ENCODE measurements at regions not wholly inside any gene's neighbourhood (a gene's known extent, or its start where the extent isn't known, plus 50 kb on each side); places are given as distances from the start of the nearest gene placed in this dataset.

DNA sequence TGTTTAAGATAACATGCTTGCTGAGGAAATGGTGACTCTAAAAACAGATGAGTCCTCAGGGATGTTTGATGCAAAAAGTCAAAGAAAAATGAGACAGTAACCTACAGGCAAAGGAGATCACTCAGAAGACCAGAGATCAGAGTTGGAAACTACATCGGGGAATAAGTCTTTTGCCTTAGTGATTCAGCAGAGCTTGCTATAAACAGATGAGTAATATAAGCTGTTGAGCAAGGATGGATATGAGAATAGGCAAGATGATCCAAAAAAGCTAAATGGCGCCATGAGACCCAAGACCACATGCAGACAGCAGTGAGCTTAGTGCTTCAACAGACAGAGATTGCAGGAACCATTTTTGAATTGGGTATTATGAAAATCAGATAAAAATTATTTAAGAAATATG lies 168.6 kb downstream of the POSTN start:
- Histone ChIP-seq H3K4me1 (no peaks in the 10 kb centered on the region), H3K4me3 (no peak overlapping the region), H3K36me3 (no peaks in the 10 kb centered on the region), H3K9me3 (replicated peaks in 1 of 11) (no peaks in the 10 kb centered on the region), H3K27ac (no peak overlapping the region), H3K27me3 (no peaks in the 10 kb centered on the region), H3K9ac (no peak overlapping the region), H3K4me2 (no peak overlapping the region), H4K20me1 (no peaks in the 10 kb centered on the region)
- no peak for TF ChIP-seq Cebpa-rat (IDR thresholded peaks at IDR 0.05)

DNA sequence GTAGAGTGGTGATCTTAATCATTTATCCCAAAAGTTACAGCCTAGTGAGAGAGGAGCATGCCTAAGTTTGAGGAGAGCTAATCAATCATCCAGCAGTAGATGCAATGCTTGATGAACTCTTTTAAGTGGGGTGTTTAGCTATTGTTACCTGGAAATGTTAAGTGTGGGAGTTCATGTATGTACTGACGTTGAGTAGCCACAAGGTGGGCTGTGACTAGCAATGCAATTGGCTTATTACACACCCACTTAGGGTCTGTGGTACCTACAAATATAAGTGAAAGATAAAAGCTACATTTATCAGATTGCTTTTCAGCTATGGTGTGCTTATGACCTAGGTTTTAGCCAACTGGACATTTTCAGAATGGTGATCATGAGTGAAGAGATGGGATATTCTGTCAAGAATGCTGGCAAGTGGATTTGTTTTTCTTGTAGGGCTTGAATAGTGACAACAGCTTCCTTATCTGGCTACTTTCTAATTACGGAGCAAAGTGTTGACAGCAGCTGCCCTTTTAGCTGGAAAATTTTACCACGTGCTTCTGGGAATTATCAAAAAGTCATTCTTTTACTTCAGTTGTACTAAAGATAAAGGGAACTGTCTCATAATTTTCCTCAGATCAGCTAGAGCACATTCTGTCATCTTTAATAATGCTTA lies 170.6 kb downstream of the POSTN start:
- TF ChIP-seq Cebpa-rat (IDR thresholded peaks at IDR 0.05), result no peak
- Histone ChIP-seq H3K27ac (no peak overlapping the region), H3K4me1 (no peaks in the 10 kb centered on the region), H3K36me3 (no peaks in the 10 kb centered on the region), H3K4me2 (no peak overlapping the region), H3K4me3 (no peak overlapping the region), H3K9me3 (replicated peaks in 1 of 11) (no peaks in the 10 kb centered on the region), H3K9ac (no peak overlapping the region), H3K27me3 (no peaks in the 10 kb centered on the region), H4K20me1 (no peaks in the 10 kb centered on the region)

DNA sequence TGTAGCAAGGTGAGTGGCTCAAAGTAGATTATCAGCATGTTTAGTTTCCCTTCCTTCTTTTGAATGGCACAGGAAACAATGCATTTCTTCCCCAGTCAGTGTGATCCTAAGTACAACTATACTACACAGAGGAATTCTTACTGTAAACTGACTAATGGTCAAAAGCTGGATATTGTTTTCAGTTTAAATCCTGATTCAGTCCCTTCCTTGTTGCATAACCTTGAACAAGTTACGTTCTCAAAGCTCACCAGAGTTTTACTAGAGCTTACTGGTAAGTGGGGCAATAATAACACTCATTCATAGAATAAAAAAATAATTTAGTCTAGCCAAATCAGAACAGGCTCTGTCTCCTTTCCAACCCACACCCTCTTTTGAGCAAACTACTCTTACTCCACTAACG lies 180.1 kb downstream of the POSTN start:
- Histone ChIP-seq H3K4me1 (no peaks in the 10 kb centered on the region), H3K4me2 (no peak overlapping the region), H3K27ac (no peak overlapping the region), H3K36me3 (no peaks in the 10 kb centered on the region), H4K20me1 (no peaks in the 10 kb centered on the region), H3K4me3 (no peak overlapping the region), H3K9ac (no peak overlapping the region), H3K9me3 (replicated peaks in 1 of 11) (no peaks in the 10 kb centered on the region), H3K27me3 (no peaks in the 10 kb centered on the region)
- no peak for TF ChIP-seq Cebpa-rat (IDR thresholded peaks at IDR 0.05)

DNA sequence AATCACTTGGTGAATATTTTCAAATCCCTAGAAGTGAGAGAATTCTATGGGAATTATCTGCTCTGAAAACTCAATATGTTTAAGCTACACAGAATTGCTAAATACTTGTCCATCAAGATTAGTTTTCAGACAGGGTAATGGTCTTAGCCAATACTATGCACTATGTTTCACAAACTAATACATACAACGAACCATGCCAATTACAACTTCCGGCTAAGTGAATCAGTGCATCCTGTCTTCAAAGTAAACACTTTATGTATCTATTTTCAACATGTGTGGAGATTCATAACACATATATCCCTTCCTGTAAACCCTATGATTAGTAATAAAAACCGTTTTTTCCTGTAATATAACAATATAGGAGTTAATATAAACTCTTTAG lies 181.5 kb downstream of the POSTN start:
- Histone ChIP-seq H3K27me3 (no peaks in the 10 kb centered on the region), H3K4me1 (no peaks in the 10 kb centered on the region), H3K27ac (no peak overlapping the region), H4K20me1 (no peaks in the 10 kb centered on the region), H3K36me3 (no peaks in the 10 kb centered on the region), H3K4me3 (no peak overlapping the region), H3K9ac (no peak overlapping the region), H3K4me2 (no peak overlapping the region), H3K9me3 (replicated peaks in 1 of 11) (no peaks in the 10 kb centered on the region)
- no peak for TF ChIP-seq Cebpa-rat (IDR thresholded peaks at IDR 0.05)

DNA sequence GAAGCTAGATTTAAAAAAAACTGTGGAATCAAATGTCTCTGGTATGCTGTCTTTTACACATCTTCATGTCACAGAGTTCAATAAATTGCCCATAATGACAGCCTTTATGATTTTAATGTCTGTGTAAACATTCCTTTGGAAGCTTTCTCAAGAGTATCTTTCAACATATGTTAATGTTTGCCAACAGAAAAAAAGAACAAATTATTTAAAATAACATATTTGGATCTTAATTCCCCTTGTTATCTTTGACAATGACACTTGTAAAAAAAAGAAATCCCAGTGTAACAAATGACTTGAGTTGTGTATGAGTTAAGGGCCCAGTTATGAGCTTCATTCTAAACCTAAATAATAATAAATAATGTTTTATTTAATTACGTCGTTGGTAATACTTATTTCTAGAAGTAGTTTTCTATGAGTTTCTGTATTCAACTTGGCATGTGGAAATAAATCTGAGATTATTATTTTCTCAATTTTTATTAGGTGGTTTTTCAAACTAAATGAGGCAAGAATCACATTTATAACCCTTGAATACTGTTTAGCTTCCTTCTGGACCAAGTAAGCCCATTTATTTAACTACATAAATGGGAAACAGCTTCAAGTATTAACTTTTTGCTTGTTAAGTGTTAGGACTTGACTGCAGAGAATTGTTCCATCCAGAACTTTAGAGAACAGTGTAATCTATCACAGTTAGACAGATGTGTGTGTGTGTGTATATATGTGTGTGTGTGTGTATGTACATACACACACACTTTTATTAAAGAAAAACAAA lies 182.1 kb downstream of the POSTN start:
- H3K9me3 ChIP-seq (replicated peaks in 1 of 11), result no peaks in the 10 kb centered on the region
- H4K20me1 ChIP-seq, result no peaks in the 10 kb centered on the region
- no peaks in the 10 kb centered on the region for H3K27me3 ChIP-seq
- no peak for TF ChIP-seq Cebpa-rat (IDR thresholded peaks at IDR 0.05)
- no peak overlapping the region for H3K27ac ChIP-seq
- H3K36me3 ChIP-seq, result no peaks in the 10 kb centered on the region
- H3K4me3 ChIP-seq, result no peak overlapping the region
- no peak overlapping the region for H3K4me2 ChIP-seq
- H3K9ac ChIP-seq, result no peak overlapping the region
- no peaks in the 10 kb centered on the region for H3K4me1 ChIP-seq

DNA sequence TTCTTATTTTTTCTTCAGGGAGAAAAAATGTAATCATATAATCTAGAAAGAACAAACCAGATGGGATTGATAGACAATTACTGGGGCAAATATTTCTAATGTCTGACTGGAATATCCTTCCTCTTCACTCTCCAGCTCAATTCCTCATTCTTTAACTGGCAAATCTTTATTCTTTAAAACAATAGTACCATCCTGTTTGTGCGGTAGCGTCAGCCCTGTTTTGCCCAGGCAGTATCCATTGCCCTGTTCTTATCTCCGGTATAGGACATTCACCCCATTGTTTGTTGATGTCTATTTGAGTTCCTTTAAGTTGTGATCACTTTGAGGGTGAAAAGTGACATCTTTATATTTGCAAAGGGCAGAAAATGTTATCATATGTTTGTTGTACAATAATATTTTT lies 185.4 kb downstream of the POSTN start:
- Histone ChIP-seq H3K4me1 (no peaks in the 10 kb centered on the region), H3K27me3 (no peaks in the 10 kb centered on the region), H4K20me1 (no peaks in the 10 kb centered on the region), H3K27ac (no peak overlapping the region), H3K36me3 (no peaks in the 10 kb centered on the region), H3K9me3 (replicated peaks in 1 of 11) (no peaks in the 10 kb centered on the region), H3K9ac (no peak overlapping the region), H3K4me2 (no peak overlapping the region), H3K4me3 (no peak overlapping the region)
- TF ChIP-seq Cebpa-rat (IDR thresholded peaks at IDR 0.05), result no peak

DNA sequence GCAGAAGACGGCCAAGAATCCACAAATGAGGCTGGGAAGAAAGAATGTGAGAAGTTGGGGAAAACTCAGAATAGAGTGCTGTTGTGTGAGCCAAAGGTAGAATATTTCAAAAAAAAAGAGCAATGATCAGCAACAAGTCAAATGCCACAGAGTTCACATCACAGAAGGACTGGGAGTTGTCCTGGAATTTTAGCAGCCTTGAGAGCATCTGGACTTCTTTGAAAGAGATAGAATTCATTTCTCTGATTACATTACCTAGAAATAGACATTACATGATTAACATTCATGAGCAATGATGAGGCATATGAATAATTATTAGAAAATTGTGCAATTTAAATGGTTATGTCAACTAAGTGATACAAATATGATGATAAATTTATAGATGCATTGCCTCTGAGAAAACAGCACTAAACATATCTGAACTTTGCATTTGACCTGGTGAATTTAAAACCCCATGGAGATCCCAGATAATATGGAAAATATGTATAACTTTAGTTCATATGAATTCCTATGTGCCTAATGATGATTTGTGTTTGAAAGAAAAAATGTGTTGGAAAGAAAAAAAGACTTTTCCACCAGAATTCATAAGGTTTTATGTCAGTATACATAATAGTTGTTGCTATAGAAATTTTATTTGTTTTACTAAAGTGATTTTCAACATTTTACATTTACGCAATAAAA lies 186.2 kb downstream of the POSTN start:
- Histone ChIP-seq H3K9ac (no peak overlapping the region), H3K36me3 (no peaks in the 10 kb centered on the region), H3K9me3 (replicated peaks in 1 of 11) (no peaks in the 10 kb centered on the region), H3K4me2 (no peak overlapping the region), H4K20me1 (no peaks in the 10 kb centered on the region), H3K27me3 (no peaks in the 10 kb centered on the region), H3K4me1 (no peaks in the 10 kb centered on the region), H3K4me3 (no peak overlapping the region), H3K27ac (no peak overlapping the region)
- no peak for TF ChIP-seq Cebpa-rat (IDR thresholded peaks at IDR 0.05)

DNA sequence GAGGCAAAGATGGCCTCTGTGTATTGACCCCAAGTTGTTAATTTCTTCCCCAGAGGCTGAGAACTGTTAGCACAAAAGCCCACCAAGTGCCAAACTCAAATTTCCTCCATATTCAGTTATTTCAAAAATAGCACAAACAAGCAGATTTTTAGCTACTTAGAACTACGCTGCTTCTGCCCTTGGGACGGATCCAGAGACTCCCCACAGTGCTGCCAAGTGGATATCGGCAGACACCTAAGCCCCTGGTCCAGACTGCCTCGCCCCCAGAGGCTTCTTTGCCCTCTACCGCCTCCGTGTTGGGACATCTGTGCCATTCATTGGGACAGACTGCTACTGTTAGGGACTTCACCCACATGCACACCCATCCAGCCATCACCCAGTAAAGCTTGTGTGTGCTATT lies 188.3 kb downstream of the POSTN start:
- no peaks in the 10 kb centered on the region for H3K4me1 ChIP-seq
- no peaks in the 10 kb centered on the region for H3K36me3 ChIP-seq
- no peak overlapping the region for H3K4me3 ChIP-seq
- no peaks in the 10 kb centered on the region for H4K20me1 ChIP-seq
- no peak overlapping the region for H3K9ac ChIP-seq
- H3K9me3 ChIP-seq (replicated peaks in 1 of 11), result no peaks in the 10 kb centered on the region
- no peak for TF ChIP-seq Cebpa-rat (IDR thresholded peaks at IDR 0.05)
- no peak overlapping the region for H3K27ac ChIP-seq
- H3K4me2 ChIP-seq, result no peak overlapping the region
- H3K27me3 ChIP-seq, result no peaks in the 10 kb centered on the region

DNA sequence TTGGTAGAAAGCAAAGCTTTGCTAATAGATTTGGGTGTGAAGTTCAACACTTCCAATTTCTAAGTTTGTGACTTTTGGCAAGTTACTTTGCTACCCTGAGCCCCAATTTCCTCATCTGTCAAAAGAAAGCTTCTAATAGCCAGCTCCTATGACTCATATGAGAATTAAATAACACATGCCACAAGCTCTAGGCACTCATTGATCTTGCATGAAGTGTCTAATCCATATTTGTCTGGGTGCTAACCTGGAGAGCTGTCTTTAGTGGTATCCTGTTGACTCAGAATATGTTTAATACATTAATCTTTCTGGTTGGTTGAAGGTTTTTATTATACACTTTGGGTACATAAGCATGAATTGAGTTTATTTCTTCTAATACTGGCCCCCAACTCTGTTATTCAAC lies 188.8 kb downstream of the POSTN start:
- no peaks in the 10 kb centered on the region for H3K27me3 ChIP-seq
- no peak overlapping the region for H3K4me2 ChIP-seq
- H3K9ac ChIP-seq, result no peak overlapping the region
- no peaks in the 10 kb centered on the region for H3K4me1 ChIP-seq
- H3K9me3 ChIP-seq (replicated peaks in 1 of 11), result no peaks in the 10 kb centered on the region
- no peak overlapping the region for H3K4me3 ChIP-seq
- no peak overlapping the region for H3K27ac ChIP-seq
- H4K20me1 ChIP-seq, result no peaks in the 10 kb centered on the region
- H3K36me3 ChIP-seq, result no peaks in the 10 kb centered on the region
- TF ChIP-seq Cebpa-rat (IDR thresholded peaks at IDR 0.05), result no peak

DNA sequence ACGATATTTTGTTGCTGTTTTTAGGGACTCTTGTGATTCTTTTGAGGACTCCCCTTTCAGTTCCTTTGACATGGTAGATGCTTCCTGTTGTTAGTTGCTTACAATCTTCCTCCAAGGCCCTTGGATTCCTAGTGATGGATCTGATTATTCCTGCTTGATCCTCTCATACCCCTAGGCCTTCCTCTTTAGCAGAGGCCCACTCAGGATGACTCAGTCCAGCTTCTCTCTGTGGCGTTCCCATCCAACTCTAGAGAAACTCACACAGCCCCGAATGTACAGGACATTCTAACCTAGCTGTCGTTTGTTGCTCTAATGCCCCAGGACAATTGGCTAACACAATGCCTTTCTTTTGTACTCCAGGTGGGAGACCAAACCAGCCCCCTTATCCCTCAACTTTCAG lies 191.4 kb downstream of the POSTN start:
- H3K9me3 ChIP-seq (replicated peaks in 1 of 11), result no peaks in the 10 kb centered on the region
- no peaks in the 10 kb centered on the region for H4K20me1 ChIP-seq
- no peak overlapping the region for H3K9ac ChIP-seq
- no peak overlapping the region for H3K4me2 ChIP-seq
- H3K4me1 ChIP-seq, result no peaks in the 10 kb centered on the region
- no peaks in the 10 kb centered on the region for H3K27me3 ChIP-seq
- TF ChIP-seq Cebpa-rat (IDR thresholded peaks at IDR 0.05), result no peak
- no peak overlapping the region for H3K4me3 ChIP-seq
- H3K27ac ChIP-seq, result no peak overlapping the region
- no peaks in the 10 kb centered on the region for H3K36me3 ChIP-seq

Data from BLaER1 treated with 17β-estradiol and CSF1 and Interleukin-3, amounts not matched to agents 10 nM and 100 nM (cell line).